Panc1 (cell line): ENCODE measurements at regions not wholly inside any gene's neighbourhood (a gene's known extent, or its start where the extent isn't known, plus 50 kb on each side); places are given as distances from the start of the nearest gene placed in this dataset.

Source experiments
- ATAC-seq: fragments of 200-7000 bp; cut with Tn5 transposase; 2 replicates; pipeline ENCODE4 v1.9.1; 2020; ENCODE audit warnings: mild to moderate bottlenecking, moderate library complexity
- BruUV-seq: library from RNA; stranded (reverse); fragments of 400-500 nt; replicated peaks from 2 replicates; lab custom pipeline; 2021; lab: Mats Ljungman, UMichigan
- CTCF ChIA-PET: fragments of 300-600 bp; sonication (Branson Sonifier 250); formaldehyde crosslinking; loops from one replicate; lab custom pipeline; 2022; ENCODE audit warnings: antibody characterized with exemption; lab: Charles Lee
- POLR2A ChIA-PET: fragments of 300-600 bp; sonication (Branson Sonifier 250); formaldehyde crosslinking; loops from one replicate; lab custom pipeline; 2022; ENCODE audit warnings: antibody characterized with exemption; lab: Charles Lee
- DNase-seq: peaks from one replicate; pipeline ENCODE4 v3.0.0-alpha.2; 2010; ENCODE audit warnings: low read depth, low spot score
- H3K27ac ChIP-seq: 2 replicates; pipeline ENCODE4 v1.5.1; 2011; ENCODE audit warnings: mild to moderate bottlenecking, low read length, inconsistent platforms
- H3K27me3 ChIP-seq: fragments of 200-500 bp; sonication (Bioruptor generic); 2 replicates; pipeline ENCODE4 v1.6.0; 2014; ENCODE audit warnings: low read length, inconsistent platforms; ENCODE audit not compliant: control insufficient read depth, insufficient read depth
- H3K36me3 ChIP-seq: fragments of 200-500 bp; sonication (Bioruptor generic); 2 replicates; pipeline ENCODE4 v1.5.1; 2014; ENCODE audit warnings: inconsistent platforms, mild to moderate bottlenecking, low read length, moderate library complexity; ENCODE audit not compliant: control insufficient read depth, insufficient read depth
- H3K4me1 ChIP-seq: 2 replicates; pipeline ENCODE4 v1.5.1; 2011; ENCODE audit warnings: inconsistent platforms, mild to moderate bottlenecking, low read length, moderate library complexity; ENCODE audit not compliant: control insufficient read depth, insufficient read depth
- H3K4me3 ChIP-seq, 2 experiments: 2 replicates each; pipeline ENCODE4 v1.5.1; 2011 to 2012; ENCODE audit warnings: low read depth in 2 of 2, low read length in 2 of 2, mild to moderate bottlenecking in 2 of 2, inconsistent platforms in 1 of 2, moderate library complexity in 1 of 2
- H3K9me3 ChIP-seq: fragments of 200-500 bp; sonication (Bioruptor generic); 2 replicates; pipeline ENCODE4 v1.5.1; 2014; ENCODE audit warnings: low read depth, mild to moderate bottlenecking, inconsistent platforms, low read length, moderate library complexity; ENCODE audit not compliant: control insufficient read depth, insufficient read depth
- CTCF ChIP-seq: fragments of 450-650 bp; IDR thresholded peaks from 2 replicates; pipeline ENCODE4 v1.5.1; 2017; ENCODE audit warnings: mild to moderate bottlenecking
- POLR2AphosphoS5 ChIP-seq: IDR thresholded peaks from 2 replicates; pipeline ENCODE4 v1.6.1; 2012; ENCODE audit warnings: mild to moderate bottlenecking, low read depth, low read length, moderate library complexity
- SIN3A ChIP-seq: IDR thresholded peaks from 2 replicates; pipeline ENCODE4 v1.6.1; 2012; ENCODE audit warnings: low read depth, mild to moderate bottlenecking, low read length, moderate library complexity, borderline replicate concordance; ENCODE audit not compliant: insufficient read depth
- TCF7L2 ChIP-seq: IDR thresholded peaks from 2 replicates; pipeline ENCODE4 v1.6.1; 2011; ENCODE audit warnings: mild to moderate bottlenecking, low read depth, low read length, inconsistent platforms
- in situ Hi-C: cut with HindIII; loops from 2 replicates; pipeline ENCODE4 v1.10.0; 2016; ENCODE audit warnings: low sequenced_read_pairs, low pct_unique_long_range_greater_than_20kb
- intact Hi-C: fragments of 100-400 bp; cut with micrococcal nuclease; formaldehyde crosslinking; loops from one replicate; pipeline ENCODE4 v1.10.0; 2022; ENCODE audit not compliant: unreplicated experiment
- TF ChIP-seq, protein P1 (sequence below), 2 experiments: IDR thresholded peaks; 2 replicates each; pipeline ENCODE4 v1.6.1; 2011 to 2012; ENCODE audit warnings: low read depth in 2 of 2, control low read depth in 1 of 2, low read length in 1 of 2, mild to moderate bottlenecking in 1 of 2, moderate library complexity in 1 of 2; ENCODE audit not compliant: insufficient read depth in 1 of 2

- no peak overlapping the region for H3K4me3 ChIP-seq
- TF ChIP-seq, protein P1, sequence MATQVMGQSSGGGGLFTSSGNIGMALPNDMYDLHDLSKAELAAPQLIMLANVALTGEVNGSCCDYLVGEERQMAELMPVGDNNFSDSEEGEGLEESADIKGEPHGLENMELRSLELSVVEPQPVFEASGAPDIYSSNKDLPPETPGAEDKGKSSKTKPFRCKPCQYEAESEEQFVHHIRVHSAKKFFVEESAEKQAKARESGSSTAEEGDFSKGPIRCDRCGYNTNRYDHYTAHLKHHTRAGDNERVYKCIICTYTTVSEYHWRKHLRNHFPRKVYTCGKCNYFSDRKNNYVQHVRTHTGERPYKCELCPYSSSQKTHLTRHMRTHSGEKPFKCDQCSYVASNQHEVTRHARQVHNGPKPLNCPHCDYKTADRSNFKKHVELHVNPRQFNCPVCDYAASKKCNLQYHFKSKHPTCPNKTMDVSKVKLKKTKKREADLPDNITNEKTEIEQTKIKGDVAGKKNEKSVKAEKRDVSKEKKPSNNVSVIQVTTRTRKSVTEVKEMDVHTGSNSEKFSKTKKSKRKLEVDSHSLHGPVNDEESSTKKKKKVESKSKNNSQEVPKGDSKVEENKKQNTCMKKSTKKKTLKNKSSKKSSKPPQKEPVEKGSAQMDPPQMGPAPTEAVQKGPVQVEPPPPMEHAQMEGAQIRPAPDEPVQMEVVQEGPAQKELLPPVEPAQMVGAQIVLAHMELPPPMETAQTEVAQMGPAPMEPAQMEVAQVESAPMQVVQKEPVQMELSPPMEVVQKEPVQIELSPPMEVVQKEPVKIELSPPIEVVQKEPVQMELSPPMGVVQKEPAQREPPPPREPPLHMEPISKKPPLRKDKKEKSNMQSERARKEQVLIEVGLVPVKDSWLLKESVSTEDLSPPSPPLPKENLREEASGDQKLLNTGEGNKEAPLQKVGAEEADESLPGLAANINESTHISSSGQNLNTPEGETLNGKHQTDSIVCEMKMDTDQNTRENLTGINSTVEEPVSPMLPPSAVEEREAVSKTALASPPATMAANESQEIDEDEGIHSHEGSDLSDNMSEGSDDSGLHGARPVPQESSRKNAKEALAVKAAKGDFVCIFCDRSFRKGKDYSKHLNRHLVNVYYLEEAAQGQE (IDR thresholded peaks at IDR 0.05; ENCODE audit: insufficient read depth in 1 of 2, low read depth in 2 of 2, low read length in 1 of 2) = no peak
- TF ChIP-seq POLR2AphosphoS5 (no peak), SIN3A (no peak)
- no TSS peak for BruUV-seq
- H3K4me1 ChIP-seq = no peaks in the 10 kb centered on the region
- ATAC-seq (no peak), DNase-seq (no peak)
- no peaks in the 10 kb centered on the region for H3K9me3 ChIP-seq
- no peak overlapping the region for H3K27ac ChIP-seq
- in situ Hi-C loops = no loop called here
- H3K27me3 ChIP-seq = no peaks in the 10 kb centered on the region
- CTCF ChIA-PET = no interaction called here
- POLR2A ChIA-PET = no interaction called here
- intact Hi-C loops = no loop called here
- H3K36me3 ChIP-seq = no peaks in the 10 kb centered on the region
Measured at GRCh38 chr13:40252676-40253075, 413.8 kb downstream of the FOXO1 start.

GRCh38 chr13:40254394-40254793 is 412.0 kb downstream of the FOXO1 start:
- no TSS peak for BruUV-seq
- no peaks in the 10 kb centered on the region for H3K4me1 ChIP-seq
- ChIA-PET POLR2A (no interaction called here), CTCF (no interaction called here)
- H3K4me3 ChIP-seq = no peak overlapping the region
- H3K9me3 ChIP-seq = no peaks in the 10 kb centered on the region
- H3K36me3 ChIP-seq = no peaks in the 10 kb centered on the region
- no peaks in the 10 kb centered on the region for H3K27me3 ChIP-seq
- H3K27ac ChIP-seq = no peak overlapping the region
- ATAC-seq (no peak), DNase-seq (no peak)
- in situ Hi-C loops = no loop called here
- TF ChIP-seq TCF7L2 = no peak
- TF ChIP-seq POLR2AphosphoS5 = no peak
- no peak for TF ChIP-seq SIN3A
- no peak for TF ChIP-seq CTCF
- TF ChIP-seq, protein P1 (IDR thresholded peaks at IDR 0.05; ENCODE audit: insufficient read depth in 1 of 2, low read depth in 2 of 2, low read length in 1 of 2) = no peak
- intact Hi-C loops = no loop called here
